K562 (cell line): ENCODE measurements at regions not wholly inside any gene's neighbourhood (a gene's known extent, or its start where the extent isn't known, plus 50 kb on each side); places are given as distances from the start of the nearest gene placed in this dataset.

ENCODE experiments used
- ARNT ChIP-seq, 2 experiments: fragments of 450-650 bp; IDR thresholded peaks; 2 replicates each; pipeline ENCODE4 v1.6.1; 2016; ENCODE audit warnings: mild to moderate bottlenecking in 1 of 2
- BRCA1 ChIP-seq, 2 experiments: fragments of 450-650 bp in 1 of 2; sonication (generic) in 1 of 2; formaldehyde crosslinking in 1 of 2; IDR thresholded peaks; 2 replicates each; pipeline versions ENCODE4 v1.5.0 to v1.6.1; 2017 to 2020; ENCODE audit warnings: mild to moderate bottlenecking in 1 of 2, missing genetic modification reagents in 1 of 2
- E4F1 ChIP-seq: fragments of 250-450 bp; sonication (Bioruptor Pico); IDR thresholded peaks from 2 replicates; pipeline ENCODE4 v1.5.0; 2021; ENCODE audit warnings: mild to moderate bottlenecking, borderline replicate concordance
- HDAC6 ChIP-seq: IDR thresholded peaks from 2 replicates; pipeline ENCODE4 v1.6.1; 2012; ENCODE audit warnings: low read depth, mild to moderate bottlenecking, control low read depth, inconsistent platforms, low read length, moderate library complexity
- HEY1 ChIP-seq: fragments of 250-450 bp; sonication (Bioruptor Pico); IDR thresholded peaks from 2 replicates; pipeline ENCODE4 v1.5.0; 2020; ENCODE audit warnings: mild to moderate bottlenecking, moderate library complexity, borderline replicate concordance
- KLF10 ChIP-seq: fragments of 250-450 bp; sonication (Bioruptor Pico); IDR thresholded peaks from 2 replicates; pipeline ENCODE4 v1.6.1; 2021; ENCODE audit warnings: matching md5 sums
- MCM7 ChIP-seq, 2 experiments: fragments of 450-650 bp; IDR thresholded peaks; 2 replicates each; pipeline ENCODE4 v1.6.1; 2016 to 2018
- PBX2 ChIP-seq, 2 experiments: IDR thresholded peaks in 1 of 2; conservative IDR thresholded peaks in 1 of 2; 2 replicates each; pipeline ENCODE4 v1.6.1; 2016; ENCODE audit warnings: low read depth in 2 of 2, mild to moderate bottlenecking in 1 of 2, missing compliant biosample characterization in 1 of 2, missing genetic modification characterization in 1 of 2, moderate library complexity in 1 of 2
- RFX1 ChIP-seq: fragments of 450-650 bp; IDR thresholded peaks from 2 replicates; pipeline ENCODE4 v1.6.1; 2016; ENCODE audit warnings: mild to moderate bottlenecking, moderate library complexity
- TCF3 ChIP-seq: sonication (generic); formaldehyde crosslinking; IDR thresholded peaks from 2 replicates; pipeline ENCODE4 v1.4.0; 2020; ENCODE audit warnings: mild to moderate bottlenecking, missing genetic modification reagents
- TRIM25 ChIP-seq: fragments of 450-650 bp; IDR thresholded peaks from 2 replicates; pipeline ENCODE4 v1.7.0; 2016; ENCODE audit warnings: borderline replicate concordance
- TSC22D4 ChIP-seq: fragments of 450-650 bp; IDR thresholded peaks from 2 replicates; pipeline ENCODE4 v1.6.1; 2016; ENCODE audit warnings: missing genetic modification characterization, missing biosample characterization, control low read depth
- U2AF1 ChIP-seq: fragments of 200-400 bp; formaldehyde crosslinking; optimal IDR thresholded peaks from 2 replicates; pipeline ENCODE3; 2017; ENCODE audit warnings: mild to moderate bottlenecking, low read depth, low read length, moderate library complexity
- ZBTB49 ChIP-seq: sonication (generic); formaldehyde crosslinking; IDR thresholded peaks from 2 replicates; pipeline ENCODE4 v1.8.0; 2022; ENCODE audit warnings: missing genetic modification reagents, mild to moderate bottlenecking, borderline replicate concordance
- ZBTB9 ChIP-seq: fragments of 450-650 bp; formaldehyde crosslinking; IDR thresholded peaks from 2 replicates; pipeline ENCODE4 v1.4.0; 2020; ENCODE audit warnings: mild to moderate bottlenecking, moderate library complexity
- ZC3H8 ChIP-seq: fragments of 450-650 bp; IDR thresholded peaks from 2 replicates; pipeline ENCODE4 v1.6.1; 2017
- ZNF121 ChIP-seq: sonication (generic); formaldehyde crosslinking; conservative IDR thresholded peaks from 2 replicates; pipeline ENCODE4 v1.8.0; 2022; ENCODE audit warnings: missing genetic modification reagents
- ZNF124 ChIP-seq: sonication (generic); formaldehyde crosslinking; IDR thresholded peaks from 2 replicates; pipeline ENCODE4 v1.8.1; 2022; ENCODE audit warnings: missing genetic modification reagents
- ZNF507 ChIP-seq: conservative IDR thresholded peaks from 2 replicates; pipeline ENCODE4 v1.6.1; 2017; ENCODE audit warnings: missing genetic modification characterization, missing compliant biosample characterization

GRCh38 chr11:95505927-95506426 is 275.0 kb upstream of the SESN3 start (continued):
- peak; percentile 98 for TF ChIP-seq ZBTB9 (CRISPR knock-in tag)
- no peak for TF ChIP-seq ZNF507 (tag)
- no peak for TF ChIP-seq E4F1 (CRISPR knock-in tag)
- TF ChIP-seq PBX2 (CRISPR knock-in tag; IDR thresholded peaks at IDR 0.05; ENCODE audit: low read depth): no peak
- peak; percentile 34 for TF ChIP-seq PBX2 (tag; conservative IDR thresholded peaks at IDR 0.05; ENCODE audit: low read depth)
- TF ChIP-seq ARNT (IDR thresholded peaks at IDR 0.05): no peak
- TF ChIP-seq ZBTB49 (CRISPR knock-in tag): no peak
- TF ChIP-seq HEY1 (CRISPR knock-in tag): no peak
- no peak for TF ChIP-seq MCM7 (IDR thresholded peaks at IDR 0.05)
- TF ChIP-seq U2AF1: no peak
- no peak for TF ChIP-seq ZC3H8
- TF ChIP-seq KLF10: no peak
- TF ChIP-seq ZNF121 (CRISPR knock-in tag): no peak
- no peak for TF ChIP-seq RFX1
- TF ChIP-seq HDAC6: no peak
- no peak for TF ChIP-seq BRCA1 (IDR thresholded peaks at IDR 0.05)
- TF ChIP-seq BRCA1 (CRISPR knock-in tag; IDR thresholded peaks at IDR 0.05): no peak
- TF ChIP-seq TRIM25: no peak
- TF ChIP-seq TSC22D4: no peak
- TF ChIP-seq TCF3 (CRISPR knock-in tag): no peak
- no peak for TF ChIP-seq ZNF124 (CRISPR knock-in tag)
